ENCODE measurements at regions not wholly inside any gene's neighbourhood (a gene's known extent, or its start where the extent isn't known, plus 50 kb on each side); places are given as distances from the start of the nearest gene placed in this dataset.

DNA sequence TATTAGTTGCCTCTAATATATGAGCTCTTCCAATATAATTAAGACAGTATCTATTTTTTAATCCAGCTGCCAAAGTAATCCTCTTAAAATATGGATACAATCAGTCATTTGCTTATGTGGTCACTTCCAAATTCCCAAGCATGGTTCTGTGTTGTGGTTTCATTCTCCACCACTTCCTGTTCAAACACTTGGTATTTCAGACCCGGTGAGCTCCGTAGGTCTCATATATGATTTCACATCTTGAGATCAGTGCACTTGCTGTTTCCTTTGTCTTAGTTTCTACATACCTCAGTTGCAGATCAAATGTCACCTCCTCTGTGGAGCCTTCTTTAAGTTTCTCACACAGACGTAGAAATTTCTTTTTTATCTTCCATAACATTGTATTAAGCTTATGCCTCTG lies 254.2 kb downstream of the KCNS3 start:
- TF ChIP-seq, protein P1, sequence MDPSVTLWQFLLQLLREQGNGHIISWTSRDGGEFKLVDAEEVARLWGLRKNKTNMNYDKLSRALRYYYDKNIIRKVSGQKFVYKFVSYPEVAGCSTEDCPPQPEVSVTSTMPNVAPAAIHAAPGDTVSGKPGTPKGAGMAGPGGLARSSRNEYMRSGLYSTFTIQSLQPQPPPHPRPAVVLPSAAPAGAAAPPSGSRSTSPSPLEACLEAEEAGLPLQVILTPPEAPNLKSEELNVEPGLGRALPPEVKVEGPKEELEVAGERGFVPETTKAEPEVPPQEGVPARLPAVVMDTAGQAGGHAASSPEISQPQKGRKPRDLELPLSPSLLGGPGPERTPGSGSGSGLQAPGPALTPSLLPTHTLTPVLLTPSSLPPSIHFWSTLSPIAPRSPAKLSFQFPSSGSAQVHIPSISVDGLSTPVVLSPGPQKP (IDR thresholded peaks at IDR 0.05; ENCODE audit: borderline replicate concordance, low read depth, low read length), result no peak
- TF ChIP-seq, protein P2, sequence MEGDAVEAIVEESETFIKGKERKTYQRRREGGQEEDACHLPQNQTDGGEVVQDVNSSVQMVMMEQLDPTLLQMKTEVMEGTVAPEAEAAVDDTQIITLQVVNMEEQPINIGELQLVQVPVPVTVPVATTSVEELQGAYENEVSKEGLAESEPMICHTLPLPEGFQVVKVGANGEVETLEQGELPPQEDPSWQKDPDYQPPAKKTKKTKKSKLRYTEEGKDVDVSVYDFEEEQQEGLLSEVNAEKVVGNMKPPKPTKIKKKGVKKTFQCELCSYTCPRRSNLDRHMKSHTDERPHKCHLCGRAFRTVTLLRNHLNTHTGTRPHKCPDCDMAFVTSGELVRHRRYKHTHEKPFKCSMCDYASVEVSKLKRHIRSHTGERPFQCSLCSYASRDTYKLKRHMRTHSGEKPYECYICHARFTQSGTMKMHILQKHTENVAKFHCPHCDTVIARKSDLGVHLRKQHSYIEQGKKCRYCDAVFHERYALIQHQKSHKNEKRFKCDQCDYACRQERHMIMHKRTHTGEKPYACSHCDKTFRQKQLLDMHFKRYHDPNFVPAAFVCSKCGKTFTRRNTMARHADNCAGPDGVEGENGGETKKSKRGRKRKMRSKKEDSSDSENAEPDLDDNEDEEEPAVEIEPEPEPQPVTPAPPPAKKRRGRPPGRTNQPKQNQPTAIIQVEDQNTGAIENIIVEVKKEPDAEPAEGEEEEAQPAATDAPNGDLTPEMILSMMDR (conservative IDR thresholded peaks at IDR 0.05; ENCODE audit: low read depth, low read length), result no peak
- TF ChIP-seq RFX5 (IDR thresholded peaks at IDR 0.05; ENCODE audit: low read depth, low read length), result no peak
- no peak for TF ChIP-seq NFE2L2 (IDR thresholded peaks at IDR 0.05; ENCODE audit: low read depth, low read length)
- no peak for TF ChIP-seq MAZ (IDR thresholded peaks at IDR 0.05; ENCODE audit: borderline replicate concordance, low read depth, low read length)
- TF ChIP-seq POLR2A (IDR thresholded peaks at IDR 0.05; ENCODE audit: low read depth, low read length), result no peak
- no peak for TF ChIP-seq MXI1 (IDR thresholded peaks at IDR 0.05; ENCODE audit: borderline replicate concordance, low read depth, low read length)
- no peak for TF ChIP-seq BHLHE40 (IDR thresholded peaks at IDR 0.05; ENCODE audit: low read depth, low read length)
- no peak for TF ChIP-seq CEBPB (IDR thresholded peaks at IDR 0.05; ENCODE audit: low read depth, low read length)
- TF ChIP-seq, protein P3, sequence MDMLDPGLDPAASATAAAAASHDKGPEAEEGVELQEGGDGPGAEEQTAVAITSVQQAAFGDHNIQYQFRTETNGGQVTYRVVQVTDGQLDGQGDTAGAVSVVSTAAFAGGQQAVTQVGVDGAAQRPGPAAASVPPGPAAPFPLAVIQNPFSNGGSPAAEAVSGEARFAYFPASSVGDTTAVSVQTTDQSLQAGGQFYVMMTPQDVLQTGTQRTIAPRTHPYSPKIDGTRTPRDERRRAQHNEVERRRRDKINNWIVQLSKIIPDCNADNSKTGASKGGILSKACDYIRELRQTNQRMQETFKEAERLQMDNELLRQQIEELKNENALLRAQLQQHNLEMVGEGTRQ (IDR thresholded peaks at IDR 0.05; ENCODE audit: low read depth, low read length), result no peak
- no peak for TF ChIP-seq SMC3 (IDR thresholded peaks at IDR 0.05; ENCODE audit: low read depth, low read length)
- no peak for TF ChIP-seq FOS (IDR thresholded peaks at IDR 0.05; ENCODE audit: low read depth, low read length)

Measured in IMR-90 (cell line).